ENCODE measurements at regions not wholly inside any gene's neighbourhood (a gene's known extent, or its start where the extent isn't known, plus 50 kb on each side); places are given as distances from the start of the nearest gene placed in this dataset.
"Not testable (repeated sequence)": the region's sequence is repeated elsewhere in the genome, so short reads cannot be mapped to it uniquely, and the experiment has no call there.

- Histone ChIP-seq H3K79me2 (replicated peaks; ENCODE audit: insufficient read depth, low read length) (no peaks in the 10 kb centered on the region), H3K27ac (ENCODE audit: low read length) (no peak overlapping the region), H3K27me3 (ENCODE audit: insufficient read depth, low read depth, low read length) (no peaks in the 10 kb centered on the region), H3K9ac (ENCODE audit: low read length) (no peak overlapping the region), H3F3A (ENCODE audit: insufficient read depth, low read length, poor library complexity, severe bottlenecking) (no peaks in the 10 kb centered on the region), H3K36me3 (ENCODE audit: insufficient read depth, low read length) (no peaks in the 10 kb centered on the region), H4K20me1 (ENCODE audit: insufficient read depth) (no peaks in the 10 kb centered on the region), H3K9me2 (ENCODE audit: insufficient read depth, low read length) (no peaks in the 10 kb centered on the region), H3K4me2 (ENCODE audit: low read length) (no peak overlapping the region), H3K9me3 (ENCODE audit: low read length) (no peaks in the 10 kb centered on the region), H2AFZ (ENCODE audit: low read depth, low read length) (no peak overlapping the region), H3K4me3 (ENCODE audit: low read length) (no peak overlapping the region)
- no peak for TF ChIP-seq MXI1 (conservative IDR thresholded peaks at IDR 0.05; ENCODE audit: poor library complexity, severe bottlenecking)
- TF ChIP-seq REST (IDR thresholded peaks at IDR 0.05; ENCODE audit: borderline replicate concordance) = no peak
- no peak for TF ChIP-seq EZH2 (IDR thresholded peaks at IDR 0.05; ENCODE audit: borderline replicate concordance, insufficient read depth, low read length, poor library complexity, severe bottlenecking)
- TF ChIP-seq POLR2AphosphoS5 (IDR thresholded peaks at IDR 0.05) = no peak
- TF ChIP-seq TAF1 (IDR thresholded peaks at IDR 0.05; ENCODE audit: low read depth) = no peak
- no peak for TF ChIP-seq SMC3 (conservative IDR thresholded peaks at IDR 0.05; ENCODE audit: poor library complexity)
- TF ChIP-seq, protein P1, sequence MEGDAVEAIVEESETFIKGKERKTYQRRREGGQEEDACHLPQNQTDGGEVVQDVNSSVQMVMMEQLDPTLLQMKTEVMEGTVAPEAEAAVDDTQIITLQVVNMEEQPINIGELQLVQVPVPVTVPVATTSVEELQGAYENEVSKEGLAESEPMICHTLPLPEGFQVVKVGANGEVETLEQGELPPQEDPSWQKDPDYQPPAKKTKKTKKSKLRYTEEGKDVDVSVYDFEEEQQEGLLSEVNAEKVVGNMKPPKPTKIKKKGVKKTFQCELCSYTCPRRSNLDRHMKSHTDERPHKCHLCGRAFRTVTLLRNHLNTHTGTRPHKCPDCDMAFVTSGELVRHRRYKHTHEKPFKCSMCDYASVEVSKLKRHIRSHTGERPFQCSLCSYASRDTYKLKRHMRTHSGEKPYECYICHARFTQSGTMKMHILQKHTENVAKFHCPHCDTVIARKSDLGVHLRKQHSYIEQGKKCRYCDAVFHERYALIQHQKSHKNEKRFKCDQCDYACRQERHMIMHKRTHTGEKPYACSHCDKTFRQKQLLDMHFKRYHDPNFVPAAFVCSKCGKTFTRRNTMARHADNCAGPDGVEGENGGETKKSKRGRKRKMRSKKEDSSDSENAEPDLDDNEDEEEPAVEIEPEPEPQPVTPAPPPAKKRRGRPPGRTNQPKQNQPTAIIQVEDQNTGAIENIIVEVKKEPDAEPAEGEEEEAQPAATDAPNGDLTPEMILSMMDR (IDR thresholded peaks at IDR 0.05; ENCODE audit: poor library complexity, severe bottlenecking) = no peak
- no peak for TF ChIP-seq EP300 (conservative IDR thresholded peaks at IDR 0.05; ENCODE audit: poor library complexity, severe bottlenecking)
- no peak for TF ChIP-seq RAD21 (conservative IDR thresholded peaks at IDR 0.05)
Observed at GRCh38 chr11:89613911-89614310, 96.2 kb upstream of the TRIM77 start.

DNA sequence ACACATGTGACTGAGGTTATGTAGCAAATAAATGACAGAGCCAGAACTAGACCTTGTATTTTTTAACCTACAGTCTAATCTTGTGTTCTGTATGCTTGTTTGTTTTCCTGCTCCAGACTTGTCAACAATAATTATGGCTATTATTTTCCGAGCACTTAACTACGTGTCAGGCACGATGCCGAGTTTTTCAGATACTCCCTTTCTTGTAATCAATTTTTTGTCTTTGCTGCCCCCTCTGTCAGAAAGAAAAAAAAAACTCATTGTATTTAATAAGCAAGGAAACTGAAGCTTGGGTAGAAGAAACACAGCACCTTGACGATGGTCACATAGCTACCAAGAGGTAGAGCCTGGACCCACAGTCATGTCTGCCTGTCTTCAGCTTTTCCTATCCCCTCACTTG lies 95.7 kb upstream of the TRIM77 start:
- H3K9me3 ChIP-seq (ENCODE audit: low read length); H3K9ac ChIP-seq (ENCODE audit: low read length); H3K79me2 ChIP-seq (replicated peaks; ENCODE audit: insufficient read depth, low read length); H2AFZ ChIP-seq (ENCODE audit: low read depth, low read length); H3K9me2 ChIP-seq (ENCODE audit: insufficient read depth, low read length); H3K27me3 ChIP-seq (ENCODE audit: insufficient read depth, low read depth, low read length); H3K27ac ChIP-seq (ENCODE audit: low read length); H3F3A ChIP-seq (ENCODE audit: insufficient read depth, low read length, poor library complexity, severe bottlenecking); H3K36me3 ChIP-seq (ENCODE audit: insufficient read depth, low read length); H3K4me3 ChIP-seq (ENCODE audit: low read length); H3K4me2 ChIP-seq (ENCODE audit: low read length); H4K20me1 ChIP-seq (ENCODE audit: insufficient read depth): not testable (repeated sequence)
- TF ChIP-seq, protein P1 (IDR thresholded peaks at IDR 0.05; ENCODE audit: poor library complexity, severe bottlenecking) = peak; percentile 41

GRCh38 chr11:89615642-89616041 lies 94.5 kb upstream of the TRIM77 start:
- H4K20me1 ChIP-seq (ENCODE audit: insufficient read depth); H3K4me2 ChIP-seq (ENCODE audit: low read length); H3K36me3 ChIP-seq (ENCODE audit: insufficient read depth, low read length); H3F3A ChIP-seq (ENCODE audit: insufficient read depth, low read length, poor library complexity, severe bottlenecking); H2AFZ ChIP-seq (ENCODE audit: low read depth, low read length); H3K9me3 ChIP-seq (ENCODE audit: low read length); H3K79me2 ChIP-seq (replicated peaks; ENCODE audit: insufficient read depth, low read length); H3K27ac ChIP-seq (ENCODE audit: low read length); H3K27me3 ChIP-seq (ENCODE audit: insufficient read depth, low read depth, low read length); H3K4me3 ChIP-seq (ENCODE audit: low read length); H3K9me2 ChIP-seq (ENCODE audit: insufficient read depth, low read length); H3K9ac ChIP-seq (ENCODE audit: low read length): not testable (repeated sequence)

DNA sequence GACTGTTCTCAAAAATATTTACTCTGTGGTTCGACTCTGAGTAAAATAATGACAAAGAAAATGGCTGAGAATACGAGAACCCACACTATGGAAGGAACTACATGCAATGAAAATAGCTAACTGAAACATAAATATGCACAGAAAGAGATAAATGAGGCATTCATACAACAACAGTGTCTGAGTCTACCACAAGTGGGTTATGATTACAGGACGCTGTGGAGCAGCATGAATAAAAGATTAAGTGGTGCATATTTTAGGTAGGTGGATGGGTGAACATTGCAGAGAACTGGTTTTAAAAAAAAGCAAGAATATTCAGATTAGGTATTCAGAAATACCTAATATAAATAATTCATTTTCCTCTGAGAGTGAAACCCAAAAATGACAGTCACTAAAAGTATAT lies 93.9 kb upstream of the TRIM77 start:
- H3K9me2 ChIP-seq (ENCODE audit: insufficient read depth, low read length); H3K9ac ChIP-seq (ENCODE audit: low read length); H3K79me2 ChIP-seq (replicated peaks; ENCODE audit: insufficient read depth, low read length); H3K36me3 ChIP-seq (ENCODE audit: insufficient read depth, low read length); H3K27ac ChIP-seq (ENCODE audit: low read length); H3F3A ChIP-seq (ENCODE audit: insufficient read depth, low read length, poor library complexity, severe bottlenecking); H3K4me3 ChIP-seq (ENCODE audit: low read length); H3K4me2 ChIP-seq (ENCODE audit: low read length); H3K9me3 ChIP-seq (ENCODE audit: low read length); H3K27me3 ChIP-seq (ENCODE audit: insufficient read depth, low read depth, low read length); H4K20me1 ChIP-seq (ENCODE audit: insufficient read depth); H2AFZ ChIP-seq (ENCODE audit: low read depth, low read length): not testable (repeated sequence)

Data from neural cell (in vitro differentiated cells).